Esophagus squamous epithelium (tissue), 5 donors: ENCODE measurements at regions not wholly inside any gene's neighbourhood (a gene's known extent, or its start where the extent isn't known, plus 50 kb on each side); places are given as distances from the start of the nearest gene placed in this dataset.

Experiments
- DNase-seq: peaks from one replicate; lab custom pipeline; 2025; lab: John Stamatoyannopoulos, UW
- H3K27ac ChIP-seq, 4 donors: fragments of 200-600 bp; sonication (generic); one replicate each; pipeline ENCODE4 v1.5.1; 2016 to 2019; ENCODE audit warnings: mild to moderate bottlenecking in 1 of 4
- H3K27me3 ChIP-seq, 4 donors: fragments of 200-600 bp; sonication (generic); 1 replicate in 3 of 4; 2 replicates in 1 of 4; pipeline versions ENCODE4 v1.5.1 to v1.6.0; 2017 to 2021; ENCODE audit warnings: antibody characterized with exemption in 1 of 4
- H3K36me3 ChIP-seq, 3 donors: fragments of 200-600 bp; sonication (generic); one replicate each; pipeline ENCODE4 v1.5.1; 2016 to 2019
- H3K4me1 ChIP-seq, 3 donors: fragments of 200-600 bp; sonication (generic); one replicate each; pipeline ENCODE4 v1.5.1; 2017 to 2019
- H3K4me3 ChIP-seq, 4 donors: fragments of 200-600 bp; sonication (generic); 1 replicate in 3 of 4; 2 replicates in 1 of 4; pipeline ENCODE4 v1.5.1; 2016 to 2019; ENCODE audit warnings: mild to moderate bottlenecking in 2 of 4, moderate library complexity in 1 of 4
- H3K9me3 ChIP-seq, 3 donors: fragments of 200-600 bp; sonication (generic); one replicate each; pipeline ENCODE4 v1.5.1; 2016 to 2019
- CTCF ChIP-seq, 6 experiments: fragments of 450-650 bp in 4 of 6; fragments of 200-600 bp in 2 of 6; sonication (generic) in 2 of 6; IDR thresholded peaks; one replicate each; pipeline ENCODE4 v1.5.1; 2016 to 2019; ENCODE audit warnings: antibody characterized with exemption in 6 of 6, mild to moderate bottlenecking in 4 of 6, moderate library complexity in 4 of 6
- POLR2A ChIP-seq, 4 donors: fragments of 450-650 bp; IDR thresholded peaks; one replicate each; pipeline ENCODE4 v1.6.1; 2017; ENCODE audit warnings: antibody characterized with exemption in 4 of 4, mild to moderate bottlenecking in 4 of 4, moderate library complexity in 3 of 4
- WGBS, 2 donors: methylation state at CpG; one replicate each; pipeline ENCODE4 v1.1.5; 2018; 5-methylcytosine and 5-hydroxymethylcytosine counted together
- intact Hi-C: fragments of 100-400 bp; cut with DNase I; formaldehyde crosslinking; loops from one replicate; pipeline ENCODE4 v1.15.0; 2022
- donor health status: DM: yes; HTN: yes; CAD: no.

GRCh38 chr1:22280526-22280925, 137.6 kb upstream of the WNT4 start:
- H3K9me3 ChIP-seq, result no peaks in the 10 kb centered on the region
- H3K27me3 ChIP-seq, result peaks cover 0 to 12% (median 0%) of the 10 kb centered on the region in 4 donors
- H3K27ac ChIP-seq, result no peak overlapping the region
- no peak for DNase-seq
- intact Hi-C loops, result no loop called here
- WGBS, 2 donors, result 86 to 100% methylated on average over 2 to 3 of the region's 3 CpGs
- H3K4me3 ChIP-seq, result no peak overlapping the region
- no peaks in the 10 kb centered on the region for H3K36me3 ChIP-seq
- TF ChIP-seq POLR2A (IDR thresholded peaks at IDR 0.05) (no peak), CTCF (IDR thresholded peaks at IDR 0.05) (no peak)
- peaks cover 3 to 7% (median 4%) of the 10 kb centered on the region in 3 donors for H3K4me1 ChIP-seq

- 83 to 92% methylated on average over 6 to 7 of the region's 11 CpGs for WGBS, 2 donors
- DNase-seq, result no peak
- Histone ChIP-seq H3K4me3 (no peak overlapping the region), H3K36me3 (no peaks in the 10 kb centered on the region), H3K4me1 (no peaks in the 10 kb centered on the region), H3K27me3 (peaks cover 0 to 12% (median 0%) of the 10 kb centered on the region in 4 donors), H3K9me3 (no peaks in the 10 kb centered on the region), H3K27ac (no peak overlapping the region)
- TF ChIP-seq POLR2A (IDR thresholded peaks at IDR 0.05) (no peak), CTCF (IDR thresholded peaks at IDR 0.05) (no peak)
- intact Hi-C loops, result no loop called here
These were observed 138.8 kb upstream of the WNT4 start for GRCh38 chr1:22281521-22282363.

GRCh38 chr1:22282364-22282995, 139.6 kb upstream of the WNT4 start:
- peaks cover 0 to 9% (median 0%) of the 10 kb centered on the region in 4 donors for H3K27me3 ChIP-seq
- H3K4me3 ChIP-seq, result no peak overlapping the region
- 67 to 73% methylated on average over 7 to 12 of the region's 13 CpGs for WGBS, 2 donors
- H3K9me3 ChIP-seq, result no peaks in the 10 kb centered on the region
- H3K27ac ChIP-seq, result no peak overlapping the region
- TF ChIP-seq CTCF (IDR thresholded peaks at IDR 0.05) (no peak), POLR2A (IDR thresholded peaks at IDR 0.05) (no peak)
- H3K4me1 ChIP-seq, result no peaks in the 10 kb centered on the region
- DNase-seq, result no peak
- intact Hi-C loops, result no loop called here
- H3K36me3 ChIP-seq, result no peaks in the 10 kb centered on the region

GRCh38 chr1:22283596-22283995, 140.7 kb upstream of the WNT4 start:
- Histone ChIP-seq H3K27me3 (peaks cover 0 to 9% (median 0%) of the 10 kb centered on the region in 4 donors), H3K27ac (no peak overlapping the region), H3K4me1 (no peaks in the 10 kb centered on the region), H3K4me3 (no peak overlapping the region), H3K9me3 (no peaks in the 10 kb centered on the region), H3K36me3 (no peaks in the 10 kb centered on the region)
- intact Hi-C loops, result no loop called here
- no peak for TF ChIP-seq CTCF (IDR thresholded peaks at IDR 0.05)
- TF ChIP-seq POLR2A (IDR thresholded peaks at IDR 0.05), result no peak
- no peak for DNase-seq

- Histone ChIP-seq H3K36me3 (no peaks in the 10 kb centered on the region), H3K27me3 (peaks cover 0 to 9% (median 0%) of the 10 kb centered on the region in 4 donors), H3K9me3 (no peaks in the 10 kb centered on the region), H3K4me3 (no peak overlapping the region), H3K27ac (no peak overlapping the region), H3K4me1 (no peaks in the 10 kb centered on the region)
- intact Hi-C loops, result no loop called here
- 57 to 67% methylated on average over 1 of the region's 1 CpG for WGBS, 2 donors
- TF ChIP-seq POLR2A (IDR thresholded peaks at IDR 0.05) (no peak), CTCF (IDR thresholded peaks at IDR 0.05) (no peak)
- no peak for DNase-seq
These were observed 141.3 kb upstream of the WNT4 start for GRCh38 chr1:22284236-22284635.
